ENCODE measurements at regions not wholly inside any gene's neighbourhood (a gene's known extent, or its start where the extent isn't known, plus 50 kb on each side); places are given as distances from the start of the nearest gene placed in this dataset.
A peak's percentile ranks its signal among the peaks of the same experiment; 100 is the strongest.

DNA sequence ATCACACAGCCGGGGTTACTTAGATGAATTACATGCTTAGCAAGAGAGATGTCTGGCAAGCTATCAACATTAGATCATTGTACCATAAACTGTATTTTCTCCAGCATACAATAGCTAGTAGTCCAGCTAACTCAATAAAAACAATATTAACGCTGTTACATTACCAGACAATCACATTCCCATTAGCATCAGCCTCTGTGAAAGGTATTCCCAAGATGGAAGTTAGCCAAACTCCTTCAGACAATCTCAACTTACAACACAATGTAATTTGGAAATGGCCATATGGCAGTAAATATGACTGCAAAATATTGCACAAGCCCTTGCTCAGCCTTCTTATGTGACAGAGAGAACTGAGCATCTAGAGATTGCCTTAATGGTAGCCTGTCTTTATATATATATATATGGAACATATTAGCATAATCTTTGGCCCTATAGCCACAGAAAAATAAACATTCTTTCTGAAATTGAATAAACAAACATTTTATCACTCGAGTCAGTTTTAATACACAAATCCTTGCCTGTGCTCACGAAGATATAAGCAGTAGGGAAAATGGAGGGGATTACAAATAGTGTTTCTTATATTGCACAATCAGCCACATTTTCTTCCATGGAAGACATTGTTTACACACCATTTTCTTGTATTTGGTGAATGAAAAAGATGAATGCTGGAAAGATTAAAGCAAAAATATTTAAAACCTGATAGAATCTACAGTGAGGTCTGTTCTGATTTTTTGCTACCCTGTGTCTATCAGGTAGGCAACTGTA is 1060.5 kb downstream of the DIAPH3 start:
- TF ChIP-seq SP3 (tag by site-specific recombination; IDR thresholded peaks at IDR 0.05) (no peak), SETDB1 (IDR thresholded peaks at IDR 0.05; ENCODE audit: insufficient read length, low read length) (no peak), ZNF473 (tag by site-specific recombination; IDR thresholded peaks at IDR 0.05) (no peak), ZNF211 (tag by site-specific recombination; IDR thresholded peaks at IDR 0.05; ENCODE audit: low read depth) (no peak), ZNF341 (tag by site-specific recombination; IDR thresholded peaks at IDR 0.05; ENCODE audit: low read depth) (no peak), YY1 (tag by site-specific recombination; IDR thresholded peaks at IDR 0.05) (no peak), ZNF600 (tag by site-specific recombination; IDR thresholded peaks at IDR 0.05) (no peak)
- TF ChIP-seq, protein P1, sequence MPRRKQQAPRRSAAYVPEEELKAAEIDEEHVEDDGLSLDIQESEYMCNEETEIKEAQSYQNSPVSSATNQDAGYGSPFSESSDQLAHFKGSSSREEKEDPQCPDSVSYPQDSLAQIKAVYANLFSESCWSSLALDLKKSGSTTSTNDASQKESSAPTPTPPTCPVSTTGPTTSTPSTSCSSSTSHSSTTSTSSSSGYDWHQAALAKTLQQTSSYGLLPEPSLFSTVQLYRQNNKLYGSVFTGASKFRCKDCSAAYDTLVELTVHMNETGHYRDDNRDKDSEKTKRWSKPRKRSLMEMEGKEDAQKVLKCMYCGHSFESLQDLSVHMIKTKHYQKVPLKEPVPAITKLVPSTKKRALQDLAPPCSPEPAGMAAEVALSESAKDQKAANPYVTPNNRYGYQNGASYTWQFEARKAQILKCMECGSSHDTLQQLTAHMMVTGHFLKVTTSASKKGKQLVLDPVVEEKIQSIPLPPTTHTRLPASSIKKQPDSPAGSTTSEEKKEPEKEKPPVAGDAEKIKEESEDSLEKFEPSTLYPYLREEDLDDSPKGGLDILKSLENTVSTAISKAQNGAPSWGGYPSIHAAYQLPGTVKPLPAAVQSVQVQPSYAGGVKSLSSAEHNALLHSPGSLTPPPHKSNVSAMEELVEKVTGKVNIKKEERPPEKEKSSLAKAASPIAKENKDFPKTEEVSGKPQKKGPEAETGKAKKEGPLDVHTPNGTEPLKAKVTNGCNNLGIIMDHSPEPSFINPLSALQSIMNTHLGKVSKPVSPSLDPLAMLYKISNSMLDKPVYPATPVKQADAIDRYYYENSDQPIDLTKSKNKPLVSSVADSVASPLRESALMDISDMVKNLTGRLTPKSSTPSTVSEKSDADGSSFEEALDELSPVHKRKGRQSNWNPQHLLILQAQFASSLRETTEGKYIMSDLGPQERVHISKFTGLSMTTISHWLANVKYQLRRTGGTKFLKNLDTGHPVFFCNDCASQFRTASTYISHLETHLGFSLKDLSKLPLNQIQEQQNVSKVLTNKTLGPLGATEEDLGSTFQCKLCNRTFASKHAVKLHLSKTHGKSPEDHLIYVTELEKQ (tag by site-specific recombination; IDR thresholded peaks at IDR 0.05; ENCODE audit: borderline replicate concordance) = no peak
- TF ChIP-seq, protein P2, sequence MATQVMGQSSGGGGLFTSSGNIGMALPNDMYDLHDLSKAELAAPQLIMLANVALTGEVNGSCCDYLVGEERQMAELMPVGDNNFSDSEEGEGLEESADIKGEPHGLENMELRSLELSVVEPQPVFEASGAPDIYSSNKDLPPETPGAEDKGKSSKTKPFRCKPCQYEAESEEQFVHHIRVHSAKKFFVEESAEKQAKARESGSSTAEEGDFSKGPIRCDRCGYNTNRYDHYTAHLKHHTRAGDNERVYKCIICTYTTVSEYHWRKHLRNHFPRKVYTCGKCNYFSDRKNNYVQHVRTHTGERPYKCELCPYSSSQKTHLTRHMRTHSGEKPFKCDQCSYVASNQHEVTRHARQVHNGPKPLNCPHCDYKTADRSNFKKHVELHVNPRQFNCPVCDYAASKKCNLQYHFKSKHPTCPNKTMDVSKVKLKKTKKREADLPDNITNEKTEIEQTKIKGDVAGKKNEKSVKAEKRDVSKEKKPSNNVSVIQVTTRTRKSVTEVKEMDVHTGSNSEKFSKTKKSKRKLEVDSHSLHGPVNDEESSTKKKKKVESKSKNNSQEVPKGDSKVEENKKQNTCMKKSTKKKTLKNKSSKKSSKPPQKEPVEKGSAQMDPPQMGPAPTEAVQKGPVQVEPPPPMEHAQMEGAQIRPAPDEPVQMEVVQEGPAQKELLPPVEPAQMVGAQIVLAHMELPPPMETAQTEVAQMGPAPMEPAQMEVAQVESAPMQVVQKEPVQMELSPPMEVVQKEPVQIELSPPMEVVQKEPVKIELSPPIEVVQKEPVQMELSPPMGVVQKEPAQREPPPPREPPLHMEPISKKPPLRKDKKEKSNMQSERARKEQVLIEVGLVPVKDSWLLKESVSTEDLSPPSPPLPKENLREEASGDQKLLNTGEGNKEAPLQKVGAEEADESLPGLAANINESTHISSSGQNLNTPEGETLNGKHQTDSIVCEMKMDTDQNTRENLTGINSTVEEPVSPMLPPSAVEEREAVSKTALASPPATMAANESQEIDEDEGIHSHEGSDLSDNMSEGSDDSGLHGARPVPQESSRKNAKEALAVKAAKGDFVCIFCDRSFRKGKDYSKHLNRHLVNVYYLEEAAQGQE (tag by site-specific recombination; IDR thresholded peaks at IDR 0.05) = no peak
- TF ChIP-seq, protein P3, sequence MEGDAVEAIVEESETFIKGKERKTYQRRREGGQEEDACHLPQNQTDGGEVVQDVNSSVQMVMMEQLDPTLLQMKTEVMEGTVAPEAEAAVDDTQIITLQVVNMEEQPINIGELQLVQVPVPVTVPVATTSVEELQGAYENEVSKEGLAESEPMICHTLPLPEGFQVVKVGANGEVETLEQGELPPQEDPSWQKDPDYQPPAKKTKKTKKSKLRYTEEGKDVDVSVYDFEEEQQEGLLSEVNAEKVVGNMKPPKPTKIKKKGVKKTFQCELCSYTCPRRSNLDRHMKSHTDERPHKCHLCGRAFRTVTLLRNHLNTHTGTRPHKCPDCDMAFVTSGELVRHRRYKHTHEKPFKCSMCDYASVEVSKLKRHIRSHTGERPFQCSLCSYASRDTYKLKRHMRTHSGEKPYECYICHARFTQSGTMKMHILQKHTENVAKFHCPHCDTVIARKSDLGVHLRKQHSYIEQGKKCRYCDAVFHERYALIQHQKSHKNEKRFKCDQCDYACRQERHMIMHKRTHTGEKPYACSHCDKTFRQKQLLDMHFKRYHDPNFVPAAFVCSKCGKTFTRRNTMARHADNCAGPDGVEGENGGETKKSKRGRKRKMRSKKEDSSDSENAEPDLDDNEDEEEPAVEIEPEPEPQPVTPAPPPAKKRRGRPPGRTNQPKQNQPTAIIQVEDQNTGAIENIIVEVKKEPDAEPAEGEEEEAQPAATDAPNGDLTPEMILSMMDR (tag by site-specific recombination; IDR thresholded peaks at IDR 0.05) = no peak
- TF ChIP-seq, protein P4, sequence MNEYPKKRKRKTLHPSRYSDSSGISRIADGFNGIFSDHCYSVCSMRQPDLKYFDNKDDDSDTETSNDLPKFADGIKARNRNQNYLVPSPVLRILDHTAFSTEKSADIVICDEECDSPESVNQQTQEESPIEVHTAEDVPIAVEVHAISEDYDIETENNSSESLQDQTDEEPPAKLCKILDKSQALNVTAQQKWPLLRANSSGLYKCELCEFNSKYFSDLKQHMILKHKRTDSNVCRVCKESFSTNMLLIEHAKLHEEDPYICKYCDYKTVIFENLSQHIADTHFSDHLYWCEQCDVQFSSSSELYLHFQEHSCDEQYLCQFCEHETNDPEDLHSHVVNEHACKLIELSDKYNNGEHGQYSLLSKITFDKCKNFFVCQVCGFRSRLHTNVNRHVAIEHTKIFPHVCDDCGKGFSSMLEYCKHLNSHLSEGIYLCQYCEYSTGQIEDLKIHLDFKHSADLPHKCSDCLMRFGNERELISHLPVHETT (tag by site-specific recombination; IDR thresholded peaks at IDR 0.05) = no peak
- TF ChIP-seq, protein P5, sequence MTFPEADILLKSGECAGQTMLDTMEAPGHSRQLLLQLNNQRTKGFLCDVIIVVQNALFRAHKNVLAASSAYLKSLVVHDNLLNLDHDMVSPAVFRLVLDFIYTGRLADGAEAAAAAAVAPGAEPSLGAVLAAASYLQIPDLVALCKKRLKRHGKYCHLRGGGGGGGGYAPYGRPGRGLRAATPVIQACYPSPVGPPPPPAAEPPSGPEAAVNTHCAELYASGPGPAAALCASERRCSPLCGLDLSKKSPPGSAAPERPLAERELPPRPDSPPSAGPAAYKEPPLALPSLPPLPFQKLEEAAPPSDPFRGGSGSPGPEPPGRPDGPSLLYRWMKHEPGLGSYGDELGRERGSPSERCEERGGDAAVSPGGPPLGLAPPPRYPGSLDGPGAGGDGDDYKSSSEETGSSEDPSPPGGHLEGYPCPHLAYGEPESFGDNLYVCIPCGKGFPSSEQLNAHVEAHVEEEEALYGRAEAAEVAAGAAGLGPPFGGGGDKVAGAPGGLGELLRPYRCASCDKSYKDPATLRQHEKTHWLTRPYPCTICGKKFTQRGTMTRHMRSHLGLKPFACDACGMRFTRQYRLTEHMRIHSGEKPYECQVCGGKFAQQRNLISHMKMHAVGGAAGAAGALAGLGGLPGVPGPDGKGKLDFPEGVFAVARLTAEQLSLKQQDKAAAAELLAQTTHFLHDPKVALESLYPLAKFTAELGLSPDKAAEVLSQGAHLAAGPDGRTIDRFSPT (tag by site-specific recombination; IDR thresholded peaks at IDR 0.05) = peak; percentile 88

Data from HEK293 (cell line).